Mesendoderm (in vitro differentiated cells): ENCODE measurements at regions not wholly inside any gene's neighbourhood (a gene's known extent, or its start where the extent isn't known, plus 50 kb on each side); places are given as distances from the start of the nearest gene placed in this dataset.

Experiments
- DNase-seq: peaks from one replicate; pipeline ENCODE4 v3.0.0; 2013
- H2AK5ac ChIP-seq: 2 replicates; pipeline ENCODE4 v1.6.1; 2013; ENCODE audit warnings: low read length, inconsistent platforms
- H2BK120ac ChIP-seq: 2 replicates; pipeline ENCODE4 v1.6.1; 2013; ENCODE audit warnings: low read depth, mild to moderate bottlenecking, low read length, moderate library complexity, mixed read lengths
- H2BK15ac ChIP-seq: replicated peaks from 2 replicates; pipeline ENCODE4 v1.6.1; 2013; ENCODE audit warnings: low read depth, mild to moderate bottlenecking, moderate library complexity
- H2BK5ac ChIP-seq: 2 replicates; pipeline ENCODE4 v1.6.1; 2013; ENCODE audit warnings: low read length, inconsistent platforms
- H3K18ac ChIP-seq: 2 replicates; pipeline ENCODE4 v1.6.1; 2013; ENCODE audit warnings: mild to moderate bottlenecking, low read length, mixed read lengths
- H3K23ac ChIP-seq: one replicate; pipeline ENCODE4 v1.6.1; 2013; ENCODE audit warnings: low read length
- H3K27ac ChIP-seq: 2 replicates; pipeline ENCODE4 v1.5.1; 2013; ENCODE audit warnings: low read depth, mild to moderate bottlenecking, inconsistent platforms, low read length, moderate library complexity
- H3K27me3 ChIP-seq: 2 replicates; pipeline ENCODE4 v1.6.1; 2013; ENCODE audit warnings: low read length, control low read depth, mild to moderate bottlenecking, inconsistent platforms; ENCODE audit not compliant: insufficient read depth, poor library complexity
- H3K36me3 ChIP-seq: 2 replicates; pipeline ENCODE4 v1.6.1; 2013; ENCODE audit warnings: low read length, inconsistent platforms; ENCODE audit not compliant: control insufficient read depth, insufficient read depth
- H3K4ac ChIP-seq: one replicate; pipeline ENCODE4 v1.6.1; 2013; ENCODE audit warnings: low read depth, mild to moderate bottlenecking, low read length, moderate library complexity
- H3K4me1 ChIP-seq: 2 replicates; pipeline ENCODE4 v1.6.1; 2013; ENCODE audit warnings: low read depth, low read length, inconsistent platforms; ENCODE audit not compliant: control insufficient read depth
- H3K4me2 ChIP-seq: 2 replicates; pipeline ENCODE4 v1.6.1; 2013; ENCODE audit warnings: low read length
- H3K4me3 ChIP-seq: 2 replicates; pipeline ENCODE4 v1.5.1; 2013; ENCODE audit warnings: mild to moderate bottlenecking, low read length
- H3K56ac ChIP-seq: one replicate; pipeline ENCODE4 v1.6.1; 2013; ENCODE audit warnings: low read length
- H3K79me1 ChIP-seq: 2 replicates; pipeline ENCODE4 v1.6.1; 2013; ENCODE audit warnings: low read length, inconsistent platforms
- H3K79me2 ChIP-seq: 2 replicates; pipeline ENCODE4 v1.6.1; 2013; ENCODE audit warnings: mild to moderate bottlenecking, low read length; ENCODE audit not compliant: control insufficient read depth, insufficient read depth
- H3K9ac ChIP-seq: 2 replicates; pipeline ENCODE4 v1.6.1; 2013; ENCODE audit warnings: low read length, inconsistent platforms
- H4K5ac ChIP-seq: one replicate; pipeline ENCODE4 v1.6.1; 2013; ENCODE audit warnings: low read length
- H4K8ac ChIP-seq: one replicate; pipeline ENCODE4 v1.6.1; 2013; ENCODE audit warnings: low read depth, mild to moderate bottlenecking, control low read depth, low read length, moderate library complexity
- WGBS: extraction: QIAGEN DNeasy Blood & Tissue Kit; methylation state at CpG from one replicate; pipeline ENCODE4 v1.1.7; 2013; ENCODE audit warnings: low lambda C conversion rate, missing lambda C conversion rate; ENCODE audit not compliant: insufficient coverage; ENCODE audit errors: extremely low coverage; 5-methylcytosine and 5-hydroxymethylcytosine counted together

- WGBS: no CpG with 5 or more reads among the region's 2 CpGs
- H3K4me2 ChIP-seq: no peak overlapping the region
- H3K18ac ChIP-seq: no peak overlapping the region
- H2BK120ac ChIP-seq: no peak overlapping the region
- H3K36me3 ChIP-seq: no peaks in the 10 kb centered on the region
- H2AK5ac ChIP-seq: no peak overlapping the region
- no peaks in the 10 kb centered on the region for H3K27me3 ChIP-seq
- no peak overlapping the region for H3K27ac ChIP-seq
- no peak for DNase-seq
- H4K5ac ChIP-seq: no peak overlapping the region
- no peaks in the 10 kb centered on the region for H3K79me1 ChIP-seq
- H3K4ac ChIP-seq: no peak overlapping the region
- no peak overlapping the region for H3K56ac ChIP-seq
- no peak overlapping the region for H3K4me3 ChIP-seq
- no peak overlapping the region for H4K8ac ChIP-seq
- no peaks in the 10 kb centered on the region for H3K4me1 ChIP-seq
- H3K79me2 ChIP-seq: no peaks in the 10 kb centered on the region
- no peak overlapping the region for H3K9ac ChIP-seq
- H2BK5ac ChIP-seq: no peak overlapping the region
- no peak overlapping the region for H3K23ac ChIP-seq
- no peak overlapping the region for H2BK15ac ChIP-seq
These were observed 678.0 kb upstream of the GRM7 start for GRCh38 chr3:6182909-6183308.

GRCh38 chr3:6189384-6189783 lies 671.5 kb upstream of the GRM7 start:
- DNase-seq: no peak
- Histone ChIP-seq H3K27me3 (no peaks in the 10 kb centered on the region), H3K79me1 (no peaks in the 10 kb centered on the region), H2BK120ac (no peak overlapping the region), H3K23ac (no peak overlapping the region), H3K9ac (no peak overlapping the region), H2BK15ac (no peak overlapping the region), H3K4me3 (no peak overlapping the region), H3K27ac (no peak overlapping the region), H3K4ac (no peak overlapping the region), H4K8ac (no peak overlapping the region), H3K4me2 (no peak overlapping the region), H3K36me3 (no peaks in the 10 kb centered on the region), H3K4me1 (no peaks in the 10 kb centered on the region), H3K18ac (no peak overlapping the region), H2BK5ac (no peak overlapping the region), H2AK5ac (no peak overlapping the region), H4K5ac (no peak overlapping the region), H3K56ac (no peak overlapping the region), H3K79me2 (no peaks in the 10 kb centered on the region)
- no CpG with 5 or more reads among the region's 1 CpG for WGBS

- Histone ChIP-seq H4K5ac (no peak overlapping the region), H4K8ac (no peak overlapping the region), H3K4me3 (no peak overlapping the region), H3K9ac (no peak overlapping the region), H2BK5ac (no peak overlapping the region), H3K23ac (no peak overlapping the region), H3K79me1 (no peaks in the 10 kb centered on the region), H3K4me2 (no peak overlapping the region), H3K56ac (no peak overlapping the region), H2AK5ac (no peak overlapping the region), H3K4ac (no peak overlapping the region), H3K27ac (no peak overlapping the region), H3K27me3 (no peaks in the 10 kb centered on the region), H3K18ac (no peak overlapping the region), H2BK15ac (no peak overlapping the region), H3K79me2 (no peaks in the 10 kb centered on the region), H3K36me3 (no peaks in the 10 kb centered on the region), H2BK120ac (no peak overlapping the region), H3K4me1 (no peaks in the 10 kb centered on the region)
- no CpG with 5 or more reads among the region's 1 CpG for WGBS
- DNase-seq: no peak
These were observed 656.0 kb upstream of the GRM7 start for GRCh38 chr3:6204891-6205290.

- H3K4me3 ChIP-seq: no peak overlapping the region
- no peak overlapping the region for H3K27ac ChIP-seq
- H3K4me1 ChIP-seq: no peaks in the 10 kb centered on the region
- no peak overlapping the region for H2BK120ac ChIP-seq
- H3K36me3 ChIP-seq: no peaks in the 10 kb centered on the region
- no peak overlapping the region for H4K8ac ChIP-seq
- no peak overlapping the region for H3K56ac ChIP-seq
- no peak overlapping the region for H3K18ac ChIP-seq
- H3K79me2 ChIP-seq: no peaks in the 10 kb centered on the region
- H3K4ac ChIP-seq: no peak overlapping the region
- no peaks in the 10 kb centered on the region for H3K27me3 ChIP-seq
- H2BK15ac ChIP-seq: no peak overlapping the region
- H3K23ac ChIP-seq: no peak overlapping the region
- no peak overlapping the region for H3K9ac ChIP-seq
- no CpG with 5 or more reads among the region's 3 CpGs for WGBS
- no peak for DNase-seq
- H2BK5ac ChIP-seq: no peak overlapping the region
- no peak overlapping the region for H2AK5ac ChIP-seq
- no peak overlapping the region for H4K5ac ChIP-seq
- no peak overlapping the region for H3K4me2 ChIP-seq
- H3K79me1 ChIP-seq: no peaks in the 10 kb centered on the region
These were observed 644.5 kb upstream of the GRM7 start for GRCh38 chr3:6216135-6217026.

- Histone ChIP-seq H3K27me3 (no peaks in the 10 kb centered on the region), H4K5ac (no peak overlapping the region), H3K4ac (no peak overlapping the region), H3K79me2 (no peaks in the 10 kb centered on the region), H3K18ac (no peak overlapping the region), H3K27ac (no peak overlapping the region), H2BK5ac (no peak overlapping the region), H2BK120ac (no peak overlapping the region), H3K36me3 (no peaks in the 10 kb centered on the region), H3K4me2 (no peak overlapping the region), H4K8ac (no peak overlapping the region), H3K79me1 (no peaks in the 10 kb centered on the region), H3K4me3 (no peak overlapping the region), H3K56ac (no peak overlapping the region), H2AK5ac (no peak overlapping the region), H3K9ac (no peak overlapping the region), H2BK15ac (no peak overlapping the region), H3K4me1 (no peaks in the 10 kb centered on the region), H3K23ac (no peak overlapping the region)
- DNase-seq: no peak
- no CpG with 5 or more reads among the region's 2 CpGs for WGBS
These were observed 640.5 kb upstream of the GRM7 start for GRCh38 chr3:6220447-6220846.

GRCh38 chr3:6222069-6222468 lies 638.8 kb upstream of the GRM7 start:
- no CpG with 5 or more reads among the region's 1 CpG for WGBS
- no peak overlapping the region for H3K56ac ChIP-seq
- no peak overlapping the region for H3K18ac ChIP-seq
- no peaks in the 10 kb centered on the region for H3K79me1 ChIP-seq
- H3K27ac ChIP-seq: no peak overlapping the region
- H4K5ac ChIP-seq: no peak overlapping the region
- no peaks in the 10 kb centered on the region for H3K27me3 ChIP-seq
- no peak overlapping the region for H3K23ac ChIP-seq
- no peak overlapping the region for H2BK120ac ChIP-seq
- H3K4ac ChIP-seq: no peak overlapping the region
- no peaks in the 10 kb centered on the region for H3K79me2 ChIP-seq
- H3K9ac ChIP-seq: no peak overlapping the region
- no peak overlapping the region for H2BK15ac ChIP-seq
- no peak for DNase-seq
- H2BK5ac ChIP-seq: no peak overlapping the region
- no peak overlapping the region for H3K4me3 ChIP-seq
- no peaks in the 10 kb centered on the region for H3K36me3 ChIP-seq
- H3K4me1 ChIP-seq: no peaks in the 10 kb centered on the region
- H2AK5ac ChIP-seq: no peak overlapping the region
- no peak overlapping the region for H3K4me2 ChIP-seq
- no peak overlapping the region for H4K8ac ChIP-seq
